Rectal smooth muscle tissue (tissue), 1 donor: ENCODE measurements at regions not wholly inside any gene's neighbourhood (a gene's known extent, or its start where the extent isn't known, plus 50 kb on each side); places are given as distances from the start of the nearest gene placed in this dataset.
"Not testable (repeated sequence)": the region's sequence is repeated elsewhere in the genome, so short reads cannot be mapped to it uniquely, and the experiment has no call there.

Experiments
- H3K27ac ChIP-seq: one replicate; pipeline ENCODE4 v1.7.0; 2013; ENCODE audit warnings: low read depth, low read length, inconsistent platforms
- H3K27me3 ChIP-seq: one replicate; pipeline ENCODE4 v1.7.0; 2013; ENCODE audit warnings: low read length; ENCODE audit not compliant: control insufficient read depth, insufficient read depth
- H3K36me3 ChIP-seq: one replicate; pipeline ENCODE4 v1.7.0; 2013; ENCODE audit warnings: low read length; ENCODE audit not compliant: control insufficient read depth, insufficient read depth
- H3K4me1 ChIP-seq: one replicate; pipeline ENCODE4 v1.7.0; 2013; ENCODE audit warnings: low read length; ENCODE audit not compliant: control insufficient read depth, insufficient read depth
- H3K4me3 ChIP-seq: one replicate; pipeline ENCODE4 v1.7.0; 2013; ENCODE audit warnings: low read length
- H3K9ac ChIP-seq: one replicate; pipeline ENCODE4 v1.7.0; 2013; ENCODE audit warnings: low read length

DNA sequence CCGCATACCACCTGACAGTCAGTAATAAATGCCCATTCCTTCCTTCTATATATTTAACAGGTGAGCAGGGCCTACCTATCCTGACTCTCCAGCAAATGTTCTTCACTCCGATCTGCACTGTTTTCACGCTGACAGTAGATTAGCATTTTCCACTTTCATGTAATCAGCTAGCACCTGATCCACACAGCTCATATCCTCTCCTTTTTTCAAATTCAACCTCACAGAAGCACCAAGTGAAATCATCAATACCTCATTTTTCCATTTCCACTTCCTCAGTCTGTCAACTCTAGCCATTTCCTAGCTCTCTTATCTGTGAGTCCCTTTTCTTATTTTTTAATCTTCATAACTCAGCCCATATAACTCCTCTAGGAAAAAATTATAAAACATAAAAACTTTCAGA lies 402.8 kb downstream of the ZEB2 start:
- H3K27ac ChIP-seq = no peak overlapping the region
- no peaks in the 10 kb centered on the region for H3K36me3 ChIP-seq
- no peak overlapping the region for H3K4me3 ChIP-seq
- H3K27me3 ChIP-seq = no peaks in the 10 kb centered on the region
- no peaks in the 10 kb centered on the region for H3K4me1 ChIP-seq
- no peak overlapping the region for H3K9ac ChIP-seq

DNA sequence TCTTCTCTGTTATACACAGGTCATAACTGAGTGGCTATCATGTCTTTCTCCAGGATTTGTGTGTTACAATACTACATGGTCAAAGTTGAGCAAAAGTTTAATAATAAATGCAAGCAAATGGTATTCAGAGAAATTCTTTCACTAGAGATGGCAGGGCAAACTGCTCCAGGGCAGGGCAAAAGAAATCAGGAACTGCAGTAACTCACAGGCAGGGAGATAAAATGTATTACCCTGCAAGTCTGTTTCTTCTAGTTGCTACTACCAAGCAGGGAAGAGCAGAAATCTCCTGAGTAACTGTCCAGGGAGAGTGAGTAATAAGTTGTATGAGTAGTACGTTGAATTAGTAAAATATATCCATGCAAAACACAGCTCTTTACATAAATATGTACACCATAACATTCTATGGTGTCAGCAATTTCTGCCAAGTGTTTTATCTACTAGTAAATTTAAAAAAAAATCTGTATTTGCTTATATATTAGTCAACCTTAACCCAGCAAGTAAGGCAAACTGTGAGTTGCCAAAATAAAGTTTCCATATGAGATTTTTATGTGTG lies 404.1 kb downstream of the ZEB2 start:
- Histone ChIP-seq H3K27ac (no peak overlapping the region), H3K4me1 (no peaks in the 10 kb centered on the region), H3K4me3 (no peak overlapping the region), H3K9ac (no peak overlapping the region), H3K27me3 (no peaks in the 10 kb centered on the region), H3K36me3 (no peaks in the 10 kb centered on the region)

DNA sequence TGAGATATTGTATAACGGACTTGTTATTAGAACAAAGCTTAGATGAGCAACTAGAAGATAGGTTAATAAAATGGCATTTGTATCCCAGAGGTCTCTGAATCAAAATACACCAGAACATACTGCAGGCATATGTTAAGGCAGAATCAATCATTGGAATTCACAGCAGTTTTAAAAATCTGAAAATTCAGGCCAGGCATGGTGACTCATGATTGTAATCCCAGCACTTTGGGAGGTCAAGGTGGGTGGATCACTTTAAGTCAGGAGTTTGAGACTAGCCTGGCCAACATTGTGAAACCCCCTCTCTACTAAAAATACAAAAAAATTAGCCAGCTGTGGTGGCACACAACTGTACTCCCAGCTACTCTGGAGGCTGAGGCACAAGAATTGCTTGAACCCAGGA lies 405.2 kb downstream of the ZEB2 start:
- H3K27ac ChIP-seq = no peak overlapping the region
- no peak overlapping the region for H3K9ac ChIP-seq
- no peaks in the 10 kb centered on the region for H3K4me1 ChIP-seq
- H3K36me3 ChIP-seq = no peaks in the 10 kb centered on the region
- H3K27me3 ChIP-seq = no peaks in the 10 kb centered on the region
- H3K4me3 ChIP-seq = no peak overlapping the region

DNA sequence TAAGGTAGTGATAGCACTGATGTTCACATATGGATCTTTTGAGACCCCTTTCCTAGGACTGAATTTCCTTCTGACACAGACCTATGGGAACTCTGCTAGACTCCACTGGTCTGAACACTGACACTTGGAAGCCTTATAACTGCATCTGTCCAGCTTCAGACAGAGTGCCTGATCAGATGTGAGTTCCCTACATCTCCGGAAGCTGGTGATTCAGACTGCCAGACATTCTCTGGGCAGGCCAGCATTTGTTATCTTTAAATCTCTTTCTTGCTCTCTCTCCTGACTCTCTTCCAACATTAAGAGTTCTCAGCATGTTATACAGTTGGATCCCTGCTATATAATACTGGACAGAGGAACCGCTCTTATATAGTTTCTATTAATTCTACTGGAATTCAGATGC lies 408.5 kb downstream of the ZEB2 start:
- no peaks in the 10 kb centered on the region for H3K4me1 ChIP-seq
- no peak overlapping the region for H3K27ac ChIP-seq
- no peaks in the 10 kb centered on the region for H3K36me3 ChIP-seq
- H3K27me3 ChIP-seq = no peaks in the 10 kb centered on the region
- no peak overlapping the region for H3K4me3 ChIP-seq
- H3K9ac ChIP-seq = no peak overlapping the region

DNA sequence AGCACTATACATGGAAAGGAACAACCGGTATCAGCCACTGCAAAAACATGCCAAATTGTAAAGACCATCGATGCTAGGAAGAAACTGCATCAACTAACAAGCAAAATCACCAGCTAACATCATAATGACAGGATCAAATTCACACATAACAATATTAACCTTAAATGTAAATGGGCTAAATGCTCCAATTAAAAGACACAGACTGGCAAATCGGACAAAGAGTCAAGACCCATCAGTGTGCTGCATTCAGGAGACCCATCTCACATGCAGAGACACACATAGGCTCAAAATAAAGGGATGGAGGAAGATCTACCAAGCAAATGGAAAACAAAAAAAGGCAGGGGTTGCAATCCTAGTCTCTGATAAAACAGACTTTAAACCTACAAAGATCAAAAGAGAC lies 413.8 kb downstream of the ZEB2 start:
- H3K4me1 ChIP-seq = not testable (repeated sequence)

DNA sequence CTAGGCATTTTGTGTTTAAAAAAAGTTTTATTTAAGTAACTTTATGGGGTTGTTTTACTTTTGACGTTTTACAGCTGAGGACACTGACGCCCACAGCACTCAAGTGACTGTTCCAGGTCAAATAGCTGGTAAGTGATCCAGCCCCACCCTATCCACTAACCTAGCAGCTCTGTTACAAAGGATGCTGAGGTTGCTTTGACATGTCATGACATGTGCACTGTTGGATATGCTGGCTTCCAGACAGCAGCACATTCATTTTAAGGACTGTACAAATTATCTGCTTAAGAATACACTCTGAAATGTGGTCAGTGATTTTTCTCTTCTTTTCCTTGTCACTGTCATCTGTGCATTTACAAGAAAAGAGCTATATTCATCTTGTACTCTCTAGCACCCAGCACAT lies 417.5 kb downstream of the ZEB2 start:
- Histone ChIP-seq H3K4me3 (no peak overlapping the region), H3K36me3 (no peaks in the 10 kb centered on the region), H3K27me3 (no peaks in the 10 kb centered on the region), H3K27ac (no peak overlapping the region), H3K9ac (no peak overlapping the region), H3K4me1 (no peaks in the 10 kb centered on the region)

More for the DNA sequence above, 413.8 kb downstream of the ZEB2 start:
- H3K36me3 ChIP-seq, H3K9ac ChIP-seq, H3K27me3 ChIP-seq, H3K4me3 ChIP-seq, H3K27ac ChIP-seq: not testable (repeated sequence)

DNA sequence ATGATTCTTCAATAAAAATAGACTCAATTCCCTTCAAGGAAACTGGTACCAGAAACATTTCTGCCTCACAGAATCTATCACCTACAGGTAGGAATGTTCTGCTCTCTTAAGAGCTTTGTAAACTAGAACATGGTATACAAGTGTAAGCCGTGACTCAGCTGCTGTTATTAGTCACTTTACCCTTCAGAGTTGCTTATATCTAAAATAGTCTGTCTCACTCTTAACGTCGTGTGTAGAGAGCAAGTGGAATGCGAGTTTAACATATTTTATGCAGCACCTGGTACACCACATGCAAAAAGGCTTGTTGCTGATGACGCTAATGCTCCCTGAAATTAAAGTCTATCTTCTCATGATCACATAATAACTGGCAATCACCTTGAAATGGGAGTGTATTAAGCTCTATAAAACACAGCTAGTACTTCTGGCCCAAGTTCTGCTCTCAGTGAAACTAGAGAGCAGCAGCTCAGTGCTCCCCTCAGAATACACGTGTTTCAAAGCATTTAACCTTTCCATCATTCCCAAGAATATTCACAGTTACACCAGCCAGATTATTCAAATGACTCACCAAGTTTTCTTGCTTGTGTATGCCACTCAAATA lies 420.0 kb downstream of the ZEB2 start:
- Histone ChIP-seq H3K27me3 (no peaks in the 10 kb centered on the region), H3K27ac (no peak overlapping the region), H3K36me3 (no peaks in the 10 kb centered on the region), H3K4me3 (no peak overlapping the region), H3K4me1 (no peaks in the 10 kb centered on the region), H3K9ac (no peak overlapping the region)

DNA sequence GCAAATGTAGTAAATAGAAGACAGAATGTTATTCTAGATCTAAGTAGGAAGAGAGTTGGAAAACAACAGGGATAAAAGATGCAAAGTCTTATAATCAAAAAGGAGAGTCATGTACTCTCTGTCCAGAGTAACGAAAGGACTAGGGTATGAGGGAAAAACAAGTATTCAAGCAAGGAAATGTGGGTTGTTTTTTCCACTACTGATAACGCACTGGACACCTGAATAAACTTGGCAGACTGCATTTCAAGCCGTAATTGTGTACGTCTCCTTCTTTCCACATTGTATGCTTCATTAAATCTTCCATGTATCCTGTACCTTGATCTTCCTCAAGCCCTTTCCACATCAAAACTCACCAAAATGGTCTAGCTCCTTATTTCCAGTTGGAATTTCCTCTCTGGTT lies 420.6 kb downstream of the ZEB2 start:
- Histone ChIP-seq H3K27ac (no peak overlapping the region), H3K36me3 (no peaks in the 10 kb centered on the region), H3K27me3 (no peaks in the 10 kb centered on the region), H3K4me1 (no peaks in the 10 kb centered on the region), H3K4me3 (no peak overlapping the region), H3K9ac (no peak overlapping the region)

DNA sequence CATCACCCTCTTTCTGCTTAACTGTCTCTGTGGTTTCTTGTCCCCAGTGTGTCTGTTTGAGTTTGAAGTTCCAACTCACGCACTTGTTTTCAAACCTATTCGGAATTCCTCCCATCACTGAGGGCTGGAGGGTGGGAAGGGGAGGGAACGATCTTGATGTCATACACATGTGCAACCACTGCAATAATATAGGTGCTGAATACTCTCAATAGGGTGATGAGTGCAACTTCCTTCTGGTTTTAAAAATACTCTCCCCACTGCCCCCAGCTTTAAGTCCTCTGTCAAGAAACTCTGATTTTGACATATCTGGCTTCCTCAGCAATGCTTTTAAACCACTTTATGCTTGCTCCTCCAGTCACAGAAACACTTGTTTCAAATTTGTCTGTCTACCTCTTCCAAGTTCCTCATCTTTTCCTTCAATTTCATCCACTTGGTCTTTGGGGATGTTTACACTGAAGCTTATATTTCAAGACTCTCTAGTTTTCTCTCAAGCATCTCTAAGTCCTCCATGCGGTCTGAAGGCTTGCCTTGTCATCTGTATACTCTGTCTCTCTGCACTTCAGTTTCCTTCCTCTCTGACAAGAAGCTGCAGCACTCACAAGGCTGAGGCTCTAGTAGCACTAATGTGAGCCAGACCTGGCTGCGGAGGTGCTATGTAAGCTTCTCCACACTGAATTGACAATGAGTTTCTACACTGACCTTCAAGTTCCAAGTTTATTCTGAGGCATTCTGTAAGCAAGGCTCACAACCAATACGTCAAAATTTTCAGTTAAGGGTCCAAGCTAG lies 422.3 kb downstream of the ZEB2 start:
- Histone ChIP-seq H3K27ac (no peak overlapping the region), H3K27me3 (no peaks in the 10 kb centered on the region), H3K4me1 (no peaks in the 10 kb centered on the region), H3K9ac (no peak overlapping the region), H3K4me3 (no peak overlapping the region), H3K36me3 (no peaks in the 10 kb centered on the region)

DNA sequence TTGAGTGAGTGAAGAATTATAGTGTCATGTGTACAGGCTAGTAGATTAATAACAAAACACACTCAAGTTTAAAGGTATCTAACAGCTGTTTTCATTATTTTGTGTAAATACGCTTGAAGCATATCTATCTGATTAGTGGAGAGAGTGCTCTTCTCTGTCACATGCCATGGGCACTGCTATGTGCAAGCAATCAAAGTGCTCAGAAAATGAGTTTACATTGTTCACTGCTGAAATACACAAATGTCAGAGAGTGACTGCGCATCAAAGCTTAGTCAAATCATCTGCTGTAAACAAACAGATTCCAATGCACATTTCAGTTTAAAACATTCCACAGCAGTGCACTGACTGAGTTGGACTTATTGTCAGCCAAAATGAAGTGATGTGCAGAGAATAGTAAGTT lies 423.4 kb downstream of the ZEB2 start:
- no peak overlapping the region for H3K27ac ChIP-seq
- H3K4me3 ChIP-seq = no peak overlapping the region
- no peaks in the 10 kb centered on the region for H3K4me1 ChIP-seq
- no peaks in the 10 kb centered on the region for H3K27me3 ChIP-seq
- H3K36me3 ChIP-seq = no peaks in the 10 kb centered on the region
- H3K9ac ChIP-seq = no peak overlapping the region

DNA sequence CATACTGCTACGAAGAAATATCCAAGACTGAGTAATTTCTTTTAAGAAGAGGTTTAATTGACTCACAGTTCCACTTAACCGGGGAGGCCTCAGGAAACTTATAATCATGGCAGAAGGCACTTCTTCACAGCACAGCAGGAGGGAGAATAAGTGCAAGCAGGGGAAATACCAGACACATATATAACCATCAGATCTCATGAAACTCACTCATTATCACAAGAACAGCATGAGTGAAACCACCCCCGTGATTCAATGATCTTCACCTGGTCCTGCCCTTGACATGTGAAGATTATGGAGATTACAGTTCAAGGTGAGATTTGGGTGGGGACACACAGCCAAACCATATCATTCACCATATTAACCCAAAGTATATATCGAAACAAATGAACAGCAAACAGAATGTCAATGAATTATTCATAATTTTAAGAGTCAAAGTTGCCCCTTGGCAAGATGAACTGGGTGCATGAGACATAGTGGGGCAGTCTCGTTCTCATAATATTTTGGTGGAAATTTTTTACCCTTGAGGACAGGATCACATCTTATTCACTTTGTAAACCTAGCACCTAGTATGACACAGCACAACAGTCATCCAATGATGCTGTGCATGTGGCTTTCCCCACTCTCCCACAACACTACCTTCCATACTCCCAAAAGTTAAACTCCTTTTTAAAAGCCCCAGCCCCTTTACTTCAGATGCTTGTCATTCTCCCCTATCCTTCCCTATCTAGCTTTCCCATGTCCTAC lies 425.3 kb downstream of the ZEB2 start:
- H3K4me3 ChIP-seq = no peak overlapping the region
- H3K9ac ChIP-seq = no peak overlapping the region
- H3K27me3 ChIP-seq = no peaks in the 10 kb centered on the region
- H3K4me1 ChIP-seq = no peaks in the 10 kb centered on the region
- no peak overlapping the region for H3K27ac ChIP-seq
- H3K36me3 ChIP-seq = no peaks in the 10 kb centered on the region

DNA sequence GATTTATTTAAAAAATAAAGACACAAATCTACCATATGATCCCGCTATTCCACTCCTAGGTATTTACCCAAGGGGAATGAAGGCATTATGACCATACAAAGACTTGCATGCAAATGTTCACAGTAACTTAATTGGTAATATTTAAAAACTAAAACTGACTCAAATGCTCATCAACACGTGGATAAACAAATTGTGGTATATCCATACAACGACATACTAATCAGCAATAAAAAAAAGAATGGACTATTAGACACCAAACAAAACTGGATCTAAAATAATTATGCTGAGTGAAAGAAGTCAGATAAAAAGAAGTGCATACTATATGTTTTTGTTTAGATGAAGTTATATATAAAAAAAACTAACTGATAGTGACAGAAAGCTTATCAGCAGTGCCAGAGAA lies 428.3 kb downstream of the ZEB2 start:
- no peak overlapping the region for H3K9ac ChIP-seq
- H3K36me3 ChIP-seq = no peaks in the 10 kb centered on the region
- H3K27me3 ChIP-seq = no peaks in the 10 kb centered on the region
- no peak overlapping the region for H3K4me3 ChIP-seq
- no peak overlapping the region for H3K27ac ChIP-seq
- no peaks in the 10 kb centered on the region for H3K4me1 ChIP-seq
